ENCODE measurements at regions not wholly inside any gene's neighbourhood (a gene's known extent, or its start where the extent isn't known, plus 50 kb on each side); places are given as distances from the start of the nearest gene placed in this dataset.

- DNase-seq (ENCODE audit: low read depth), result no peak
Measured at GRCh38 chr11:70618431-70619101, 220.2 kb downstream of the CTTN start.

GRCh38 chr11:70619591-70619990, 221.3 kb downstream of the CTTN start:
- DNase-seq (ENCODE audit: low read depth), result no peak
- no peak overlapping the region for H3K4me3 ChIP-seq (ENCODE audit: low read length)
- TF ChIP-seq CTCF (conservative IDR thresholded peaks at IDR 0.05; ENCODE audit: low read length), result no peak

More at GRCh38 chr11:70618431-70619101, 220.2 kb downstream of the CTTN start:
- no peak overlapping the region for H3K4me3 ChIP-seq (ENCODE audit: low read length)
- TF ChIP-seq CTCF (conservative IDR thresholded peaks at IDR 0.05; ENCODE audit: low read length), result no peak

- TF ChIP-seq CTCF (conservative IDR thresholded peaks at IDR 0.05; ENCODE audit: low read length), result no peak
- H3K4me3 ChIP-seq (ENCODE audit: low read length), result no peak overlapping the region
- DNase-seq (ENCODE audit: low read depth), result no peak
Measured at GRCh38 chr11:70620510-70621184, 222.3 kb downstream of the CTTN start.

GRCh38 chr11:70621241-70621640, 222.9 kb downstream of the CTTN start:
- no peak overlapping the region for H3K4me3 ChIP-seq (ENCODE audit: low read length)
- no peak for TF ChIP-seq CTCF (conservative IDR thresholded peaks at IDR 0.05; ENCODE audit: low read length)
- DNase-seq (ENCODE audit: low read depth), result no peak

- no peak for TF ChIP-seq CTCF (conservative IDR thresholded peaks at IDR 0.05; ENCODE audit: low read length)
- DNase-seq (ENCODE audit: low read depth), result no peak
- H3K4me3 ChIP-seq (ENCODE audit: low read length), result no peak overlapping the region
Measured at GRCh38 chr11:70622091-70622490, 223.8 kb downstream of the CTTN start.

- no peak for DNase-seq (ENCODE audit: low read depth)
- H3K4me3 ChIP-seq (ENCODE audit: low read length), result no peak overlapping the region
- TF ChIP-seq CTCF (conservative IDR thresholded peaks at IDR 0.05; ENCODE audit: low read length), result no peak
Measured at GRCh38 chr11:70623906-70624597, 225.7 kb downstream of the CTTN start.
